ENCODE measurements at regions not wholly inside any gene's neighbourhood (a gene's known extent, or its start where the extent isn't known, plus 50 kb on each side); places are given as distances from the start of the nearest gene placed in this dataset.

DNA sequence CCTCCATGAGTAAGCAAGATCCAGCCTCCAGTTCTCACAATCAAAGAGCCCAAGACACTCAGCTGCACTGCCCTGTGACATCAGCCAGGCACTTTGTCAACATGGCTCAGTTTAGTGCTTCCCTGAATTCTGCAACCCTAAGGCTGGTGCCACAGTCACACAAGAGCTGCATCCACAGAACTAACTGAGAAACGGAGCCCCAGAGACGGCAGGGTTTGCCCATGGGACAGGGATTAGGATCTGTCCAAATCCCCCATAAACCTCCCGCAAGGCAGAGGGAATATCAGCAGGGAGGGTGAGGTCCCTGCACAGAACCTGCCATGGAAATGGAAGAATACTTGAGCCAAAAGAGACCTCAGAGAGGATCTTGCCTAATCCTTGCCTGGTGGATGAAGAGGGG, 70.4 kb upstream of the UQCRFS1 start:
- Mint-ChIP-seq H3K4me3 (no peak overlapping the region), H3K9me3 (peaks cover 0 to 5% (median 1%) of the 10 kb centered on the region in 7 donors), H3K4me1 (no peaks in the 10 kb centered on the region), H3K27ac (no peak overlapping the region), H3K27me3 (peaks cover 25% of the 10 kb centered on the region), H3K36me3 (no peaks in the 10 kb centered on the region)
- ATAC-seq (ENCODE audit: low read depth in 2 of 2) (no peak), DNase-seq (no peak)
- Histone ChIP-seq H3K27ac (ENCODE audit: insufficient read depth, low read length, poor library complexity, severe bottlenecking) (no peak overlapping the region), H3K9me3 (ENCODE audit: control insufficient read depth in 2 of 2, low read length in 2 of 2) (no peaks in the 10 kb centered on the region), H3K36me3 (ENCODE audit: control insufficient read depth, insufficient read depth, low read length) (no peaks in the 10 kb centered on the region), H3K4me3 (ENCODE audit: low read depth, low read length) (no peak overlapping the region), H3K27me3 (ENCODE audit: control insufficient read depth, insufficient read depth, low read length) (peaks cover 7% of the 10 kb centered on the region), H3K4me1 (ENCODE audit: control insufficient read depth, insufficient read depth, low read length, poor library complexity, severe bottlenecking) (no peaks in the 10 kb centered on the region)

GRCh38 chr19:29285187-29285687, 72.3 kb upstream of the UQCRFS1 start:
- Histone ChIP-seq H3K9me3 (ENCODE audit: control insufficient read depth in 2 of 2, low read length in 2 of 2) (no peaks in the 10 kb centered on the region), H3K27me3 (ENCODE audit: control insufficient read depth, insufficient read depth, low read length) (peaks cover 8% of the 10 kb centered on the region), H3K4me3 (ENCODE audit: low read depth, low read length) (no peak overlapping the region), H3K36me3 (ENCODE audit: control insufficient read depth, insufficient read depth, low read length) (no peaks in the 10 kb centered on the region), H3K4me1 (ENCODE audit: control insufficient read depth, insufficient read depth, low read length, poor library complexity, severe bottlenecking) (no peaks in the 10 kb centered on the region), H3K27ac (ENCODE audit: insufficient read depth, low read length, poor library complexity, severe bottlenecking) (no peak overlapping the region)
- Mint-ChIP-seq H3K27ac (no peak overlapping the region), H3K27me3 (peaks cover 25% of the 10 kb centered on the region), H3K9me3 (peaks cover 0 to 5% (median under 1%) of the 10 kb centered on the region in 7 donors), H3K4me3 (no peak overlapping the region), H3K36me3 (no peaks in the 10 kb centered on the region), H3K4me1 (no peaks in the 10 kb centered on the region)
- ATAC-seq (ENCODE audit: low read depth in 2 of 2) (no peak), DNase-seq (no peak)

DNA sequence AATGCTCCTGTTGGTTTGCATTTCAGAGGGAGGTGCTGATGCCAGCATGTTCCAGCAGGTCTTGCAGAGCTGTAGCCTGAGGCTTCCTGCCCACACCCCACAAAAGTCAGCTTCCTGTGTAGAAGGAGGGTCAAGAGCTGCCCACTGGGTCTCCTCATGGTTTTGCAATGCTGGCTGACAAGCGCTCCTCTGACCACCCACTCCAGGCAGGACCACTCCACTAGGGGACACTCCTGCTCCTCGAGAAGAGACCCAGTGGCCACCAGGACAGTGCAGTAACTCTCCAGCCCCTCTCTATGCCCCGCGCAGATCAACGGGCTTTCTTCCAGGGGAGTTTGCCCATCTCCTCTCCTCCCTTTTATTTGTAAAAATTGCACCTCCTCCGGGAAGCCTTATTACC, 72.9 kb upstream of the UQCRFS1 start:
- H3K36me3 ChIP-seq (ENCODE audit: control insufficient read depth, insufficient read depth, low read length) = no peaks in the 10 kb centered on the region
- peaks cover 8% of the 10 kb centered on the region for H3K27me3 ChIP-seq (ENCODE audit: control insufficient read depth, insufficient read depth, low read length)
- H3K4me3 ChIP-seq (ENCODE audit: low read depth, low read length) = no peak overlapping the region
- H3K27me3 Mint-ChIP-seq = peaks cover 19% of the 10 kb centered on the region
- DNase-seq (no peak), ATAC-seq (ENCODE audit: low read depth in 2 of 2) (no peak)
- H3K36me3 Mint-ChIP-seq = no peaks in the 10 kb centered on the region
- no peaks in the 10 kb centered on the region for H3K4me1 ChIP-seq (ENCODE audit: control insufficient read depth, insufficient read depth, low read length, poor library complexity, severe bottlenecking)
- H3K27ac Mint-ChIP-seq = no peak overlapping the region
- H3K4me1 Mint-ChIP-seq = no peaks in the 10 kb centered on the region
- no peaks in the 10 kb centered on the region for H3K9me3 ChIP-seq (ENCODE audit: control insufficient read depth in 2 of 2, low read length in 2 of 2)
- H3K4me3 Mint-ChIP-seq = no peak overlapping the region
- H3K27ac ChIP-seq (ENCODE audit: insufficient read depth, low read length, poor library complexity, severe bottlenecking) = no peak overlapping the region
- H3K9me3 Mint-ChIP-seq = peaks cover 0 to 2% (median 0%) of the 10 kb centered on the region in 7 donors

GRCh38 chr19:29287061-29287460, 74.1 kb upstream of the UQCRFS1 start:
- no peak for ATAC-seq (ENCODE audit: low read depth in 2 of 2)
- Histone ChIP-seq H3K4me3 (ENCODE audit: low read depth, low read length) (no peak overlapping the region), H3K9me3 (ENCODE audit: control insufficient read depth in 2 of 2, low read length in 2 of 2) (no peaks in the 10 kb centered on the region), H3K27ac (ENCODE audit: insufficient read depth, low read length, poor library complexity, severe bottlenecking) (no peak overlapping the region), H3K27me3 (ENCODE audit: control insufficient read depth, insufficient read depth, low read length) (peaks cover 8% of the 10 kb centered on the region), H3K36me3 (ENCODE audit: control insufficient read depth, insufficient read depth, low read length) (no peaks in the 10 kb centered on the region), H3K4me1 (ENCODE audit: control insufficient read depth, insufficient read depth, low read length, poor library complexity, severe bottlenecking) (no peaks in the 10 kb centered on the region)
- peaks cover 0 to 2% (median 0%) of the 10 kb centered on the region in 7 donors for H3K9me3 Mint-ChIP-seq
- no peaks in the 10 kb centered on the region for H3K36me3 Mint-ChIP-seq
- no peak for DNase-seq
- no peak overlapping the region for H3K27ac Mint-ChIP-seq
- no peak overlapping the region for H3K4me3 Mint-ChIP-seq
- H3K4me1 Mint-ChIP-seq = no peaks in the 10 kb centered on the region
- H3K27me3 Mint-ChIP-seq = peaks cover 22% of the 10 kb centered on the region

DNA sequence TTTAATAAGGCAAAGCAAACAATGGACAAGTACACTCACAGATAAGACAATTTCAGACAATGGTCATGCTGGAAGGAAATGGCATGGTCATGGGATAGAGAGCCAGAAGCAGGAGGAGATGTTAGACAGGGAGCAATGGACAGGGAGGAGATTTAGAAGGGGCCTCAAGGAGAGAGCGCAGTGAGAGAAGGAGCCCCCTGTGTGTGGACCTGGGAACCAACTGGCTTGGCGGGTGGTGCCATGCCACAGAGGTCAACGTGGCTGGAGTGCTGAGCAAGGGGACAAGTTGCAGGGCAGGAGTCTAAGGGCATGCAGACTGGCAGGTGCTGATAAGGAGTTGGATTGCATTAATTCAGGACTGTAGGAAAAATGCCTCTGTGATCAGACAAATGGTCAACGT, 75.3 kb upstream of the UQCRFS1 start:
- H3K36me3 ChIP-seq (ENCODE audit: control insufficient read depth, insufficient read depth, low read length) = no peaks in the 10 kb centered on the region
- H3K27me3 Mint-ChIP-seq = peaks cover 22% of the 10 kb centered on the region
- H3K4me1 ChIP-seq (ENCODE audit: control insufficient read depth, insufficient read depth, low read length, poor library complexity, severe bottlenecking) = no peaks in the 10 kb centered on the region
- peaks cover 0 to 1% (median 0%) of the 10 kb centered on the region in 7 donors for H3K9me3 Mint-ChIP-seq
- no peak for DNase-seq
- H3K27ac ChIP-seq (ENCODE audit: insufficient read depth, low read length, poor library complexity, severe bottlenecking) = no peak overlapping the region
- H3K36me3 Mint-ChIP-seq = no peaks in the 10 kb centered on the region
- peaks cover 6% of the 10 kb centered on the region for H3K27me3 ChIP-seq (ENCODE audit: control insufficient read depth, insufficient read depth, low read length)
- no peaks in the 10 kb centered on the region for H3K4me1 Mint-ChIP-seq
- H3K4me3 ChIP-seq (ENCODE audit: low read depth, low read length) = no peak overlapping the region
- H3K27ac Mint-ChIP-seq = no peak overlapping the region
- ATAC-seq (ENCODE audit: low read depth in 2 of 2) = no peak
- H3K4me3 Mint-ChIP-seq = no peak overlapping the region
- no peaks in the 10 kb centered on the region for H3K9me3 ChIP-seq (ENCODE audit: control insufficient read depth in 2 of 2, low read length in 2 of 2)

DNA sequence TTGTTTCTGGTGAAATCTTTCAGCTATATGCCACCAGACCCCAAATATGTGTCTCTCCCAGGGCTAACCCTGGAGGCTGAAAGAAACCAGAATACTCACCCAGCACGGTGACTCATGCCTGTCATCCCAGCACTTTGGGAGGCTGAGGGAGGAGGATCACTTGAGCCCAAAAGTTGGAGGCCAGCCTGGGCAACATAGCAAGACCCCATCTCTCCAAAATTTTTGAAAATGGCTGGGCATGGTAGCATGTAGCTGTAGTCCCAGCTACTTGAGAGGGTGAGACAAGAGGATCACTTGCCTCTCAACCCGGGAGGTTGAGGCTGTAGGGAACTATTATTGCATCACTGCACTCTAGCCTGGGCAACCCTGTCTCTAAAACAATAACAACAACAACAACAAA, 76.1 kb upstream of the UQCRFS1 start:
- H3K9me3 Mint-ChIP-seq = peaks cover 0 to 1% (median 0%) of the 10 kb centered on the region in 7 donors
- H3K27me3 Mint-ChIP-seq = peaks cover 22% of the 10 kb centered on the region
- Histone ChIP-seq H3K27me3 (ENCODE audit: control insufficient read depth, insufficient read depth, low read length) (peaks cover 4% of the 10 kb centered on the region), H3K4me3 (ENCODE audit: low read depth, low read length) (no peak overlapping the region), H3K36me3 (ENCODE audit: control insufficient read depth, insufficient read depth, low read length) (no peaks in the 10 kb centered on the region), H3K9me3 (ENCODE audit: control insufficient read depth in 2 of 2, low read length in 2 of 2) (no peaks in the 10 kb centered on the region), H3K27ac (ENCODE audit: insufficient read depth, low read length, poor library complexity, severe bottlenecking) (no peak overlapping the region), H3K4me1 (ENCODE audit: control insufficient read depth, insufficient read depth, low read length, poor library complexity, severe bottlenecking) (no peaks in the 10 kb centered on the region)
- H3K36me3 Mint-ChIP-seq = no peaks in the 10 kb centered on the region
- ATAC-seq (ENCODE audit: low read depth in 2 of 2) (no peak), DNase-seq (no peak)
- H3K27ac Mint-ChIP-seq = no peak overlapping the region
- H3K4me1 Mint-ChIP-seq = no peaks in the 10 kb centered on the region
- no peak overlapping the region for H3K4me3 Mint-ChIP-seq

DNA sequence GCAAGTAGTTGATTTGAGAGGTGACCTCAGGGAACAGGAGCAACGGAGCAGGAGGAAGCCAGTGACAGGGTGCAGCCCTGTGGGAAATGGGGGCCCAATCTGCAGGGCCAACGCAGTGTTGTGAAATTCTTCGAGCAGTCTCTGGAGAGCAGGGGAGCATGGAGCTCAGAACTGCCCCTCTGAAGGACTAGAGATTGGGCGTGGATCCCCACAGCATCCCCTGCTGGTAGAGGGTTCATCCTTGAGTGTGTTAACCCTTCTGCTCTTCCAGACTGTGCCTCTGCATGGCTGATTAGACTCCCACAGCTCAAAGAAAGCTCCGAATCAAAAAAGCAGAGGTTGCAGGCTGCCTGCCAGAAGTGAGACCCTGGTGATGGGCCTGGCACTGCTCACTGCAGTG, 77.9 kb upstream of the UQCRFS1 start:
- Mint-ChIP-seq H3K4me1 (no peaks in the 10 kb centered on the region), H3K36me3 (no peaks in the 10 kb centered on the region), H3K9me3 (no peaks in the 10 kb centered on the region), H3K27me3 (peaks cover 26% of the 10 kb centered on the region), H3K27ac (no peak overlapping the region), H3K4me3 (no peak overlapping the region)
- ATAC-seq (ENCODE audit: low read depth in 2 of 2) = no peak
- DNase-seq = no peak
- Histone ChIP-seq H3K9me3 (ENCODE audit: control insufficient read depth in 2 of 2, low read length in 2 of 2) (no peaks in the 10 kb centered on the region), H3K36me3 (ENCODE audit: control insufficient read depth, insufficient read depth, low read length) (no peaks in the 10 kb centered on the region), H3K27me3 (ENCODE audit: control insufficient read depth, insufficient read depth, low read length) (peaks cover 2% of the 10 kb centered on the region), H3K4me3 (ENCODE audit: low read depth, low read length) (no peak overlapping the region), H3K27ac (ENCODE audit: insufficient read depth, low read length, poor library complexity, severe bottlenecking) (no peak overlapping the region), H3K4me1 (ENCODE audit: control insufficient read depth, insufficient read depth, low read length, poor library complexity, severe bottlenecking) (no peaks in the 10 kb centered on the region)

DNA sequence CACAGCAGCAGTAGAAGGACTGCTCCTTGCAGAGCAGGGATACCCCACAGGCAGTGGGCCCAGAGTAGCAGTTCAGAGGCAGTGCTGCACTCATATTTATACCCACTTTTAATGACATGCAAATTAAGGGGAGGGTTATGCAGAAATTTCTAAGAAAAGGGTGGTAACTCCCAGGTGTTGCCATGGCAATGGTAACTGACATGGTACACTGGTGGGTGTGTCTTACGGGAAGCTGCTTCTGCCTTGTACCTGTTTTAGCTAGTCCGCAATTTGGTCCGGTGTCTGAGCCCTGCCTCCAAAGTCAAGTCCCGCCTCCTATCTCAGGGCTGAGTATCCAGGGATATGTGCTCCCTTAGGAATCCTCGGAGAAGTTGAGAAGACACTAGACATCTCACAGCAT, 79.2 kb upstream of the UQCRFS1 start:
- no peaks in the 10 kb centered on the region for H3K9me3 ChIP-seq (ENCODE audit: control insufficient read depth in 2 of 2, low read length in 2 of 2)
- H3K4me3 ChIP-seq (ENCODE audit: low read depth, low read length) = no peak overlapping the region
- H3K4me3 Mint-ChIP-seq = no peak overlapping the region
- no peak overlapping the region for H3K27ac ChIP-seq (ENCODE audit: insufficient read depth, low read length, poor library complexity, severe bottlenecking)
- no peaks in the 10 kb centered on the region for H3K4me1 Mint-ChIP-seq
- H3K27ac Mint-ChIP-seq = no peak overlapping the region
- DNase-seq (no peak), ATAC-seq (ENCODE audit: low read depth in 2 of 2) (no peak)
- no peaks in the 10 kb centered on the region for H3K36me3 Mint-ChIP-seq
- no peaks in the 10 kb centered on the region for H3K36me3 ChIP-seq (ENCODE audit: control insufficient read depth, insufficient read depth, low read length)
- H3K4me1 ChIP-seq (ENCODE audit: control insufficient read depth, insufficient read depth, low read length, poor library complexity, severe bottlenecking) = no peaks in the 10 kb centered on the region
- H3K27me3 Mint-ChIP-seq = peaks cover 16% of the 10 kb centered on the region
- peaks cover 2% of the 10 kb centered on the region for H3K27me3 ChIP-seq (ENCODE audit: control insufficient read depth, insufficient read depth, low read length)
- H3K9me3 Mint-ChIP-seq = no peaks in the 10 kb centered on the region

Measured in CD4-positive, CD25-positive, alpha-beta regulatory T cell (primary cell).